GM12878 (cell line): ENCODE measurements at regions not wholly inside any gene's neighbourhood (a gene's known extent, or its start where the extent isn't known, plus 50 kb on each side); places are given as distances from the start of the nearest gene placed in this dataset.
A peak's percentile ranks its signal among the peaks of the same experiment; 100 is the strongest.

Experiments
- ATAC-seq: fragments of 200-7000 bp; cut with Tn5 transposase; 3 replicates; pipeline ENCODE4 v1.9.1; 2020; ENCODE audit warnings: mild to moderate bottlenecking, moderate library complexity
- BruUV-seq: library from RNA; stranded (reverse); fragments of 400-500 nt; replicated peaks from 2 replicates; lab custom pipeline; 2021; lab: Mats Ljungman, UMichigan
- CTCF ChIA-PET: fragments of 300-600 bp; sonication (Branson Sonifier 250); formaldehyde crosslinking; extraction: SDS; loops from one replicate; lab custom pipeline; 2021; ENCODE audit warnings: inconsistent platforms; lab: Yijun Ruan, JAX
- POLR2A ChIA-PET: fragments of 350-600 bp; formaldehyde crosslinking; extraction: SDS; loops from one replicate; lab custom pipeline; 2021; ENCODE audit warnings: inconsistent platforms; lab: Charles Lee
- RAD21 ChIA-PET: fragments of 300-600 bp; sonication (Branson Sonifier 250); formaldehyde crosslinking; loops from one replicate; lab custom pipeline; 2023; ENCODE audit warnings: antibody characterized with exemption; ENCODE audit not compliant: unreplicated experiment; lab: Charles Lee
- SMC1A ChIA-PET: fragments of 300-600 bp; sonication (Branson Sonifier 250); formaldehyde crosslinking; loops from one replicate; lab custom pipeline; 2023; ENCODE audit not compliant: unreplicated experiment, uncharacterized antibody; lab: Charles Lee
- DNase-seq: peaks from one replicate; pipeline ENCODE4 v3.0.0-alpha.2; 2011; ENCODE audit warnings: low read depth, low spot score
- FAIRE-seq: peaks from 3 replicates; lab custom pipeline; 2011; peaks lifted over from hg19 to GRCh38; lab: Jason Lieb, UNC
- H2AFZ ChIP-seq: 2 replicates; pipeline ENCODE4 v1.6.0; 2011; ENCODE audit warnings: low read depth, low read length, control low read depth; ENCODE audit not compliant: control insufficient read depth
- H3K27ac ChIP-seq: 2 replicates; pipeline ENCODE4 v1.5.1; 2011; ENCODE audit warnings: control low read depth; ENCODE audit not compliant: control insufficient read depth, insufficient read depth
- H3K27me3 ChIP-seq, 2 experiments: replicated peaks in 1 of 2; 2 replicates each; pipeline versions ENCODE4 v1.6.0 to v1.6.1; 2011; ENCODE audit warnings: low read length in 1 of 2; ENCODE audit not compliant: control insufficient read depth in 2 of 2, insufficient read depth in 2 of 2
- H3K36me3 ChIP-seq, 2 experiments: 2 replicates each; pipeline ENCODE4 v1.5.1; 2011; ENCODE audit warnings: low read length in 1 of 2; ENCODE audit not compliant: control insufficient read depth in 2 of 2, insufficient read depth in 2 of 2
- H3K4me1 ChIP-seq: 2 replicates; pipeline ENCODE4 v1.6.1; 2011; ENCODE audit warnings: mild to moderate bottlenecking, low read length, moderate library complexity, mixed read lengths; ENCODE audit not compliant: control insufficient read depth, insufficient read depth
- H3K4me2 ChIP-seq: 2 replicates; pipeline ENCODE4 v1.6.0; 2011; ENCODE audit warnings: control low read depth; ENCODE audit not compliant: control insufficient read depth, insufficient read depth
- H3K4me3 ChIP-seq: fragments of 200-600 bp; sonication (generic); 2 replicates; pipeline ENCODE4 v1.5.1; 2016
- H3K79me2 ChIP-seq: 2 replicates; pipeline ENCODE4 v1.6.0; 2011; ENCODE audit warnings: low read length; ENCODE audit not compliant: control insufficient read depth, insufficient read depth
- H3K9ac ChIP-seq: 2 replicates; pipeline ENCODE4 v1.8.0; 2011; ENCODE audit warnings: low read length, control low read depth, mixed read lengths; ENCODE audit not compliant: control insufficient read depth, insufficient read depth
- H3K9me3 ChIP-seq: replicated peaks from 3 replicates; pipeline ENCODE4 v1.5.1; 2011; ENCODE audit warnings: mild to moderate bottlenecking, low read length; ENCODE audit not compliant: control insufficient read depth, insufficient read depth
- H4K20me1 ChIP-seq: 2 replicates; pipeline ENCODE4 v1.6.0; 2011; ENCODE audit not compliant: control insufficient read depth, insufficient read depth
- ASH2L ChIP-seq: fragments of 300-600, 200-600 bp; sonication (generic); IDR thresholded peaks from 2 replicates; pipeline ENCODE4 v1.6.1; 2017; ENCODE audit warnings: low read depth, mild to moderate bottlenecking, borderline replicate concordance
- FOS ChIP-seq: IDR thresholded peaks from 3 replicates; pipeline ENCODE4 v1.6.1; 2011; ENCODE audit warnings: borderline replicate concordance; ENCODE audit not compliant: insufficient read length; ENCODE audit errors: extremely low read depth
- POLR2AphosphoS5 ChIP-seq: IDR thresholded peaks from 2 replicates; pipeline ENCODE4 v1.6.1; 2011; ENCODE audit warnings: mild to moderate bottlenecking, low read length, inconsistent platforms
- RELA ChIP-seq: fragments of 450-650 bp; IDR thresholded peaks from 2 replicates; pipeline ENCODE4 v1.8.0; 2014; ENCODE audit warnings: borderline replicate concordance; ENCODE audit not compliant: partially characterized antibody
- SMC3 ChIP-seq: IDR thresholded peaks from 2 replicates; pipeline ENCODE4 v1.6.1; 2011; ENCODE audit warnings: low read length, improper control_type of control experiment, borderline replicate concordance
- TCF7 ChIP-seq: IDR thresholded peaks from 2 replicates; pipeline ENCODE4 v1.6.1; 2014; ENCODE audit warnings: antibody characterized with exemption, borderline replicate concordance
- WRNIP1 ChIP-seq: IDR thresholded peaks from 2 replicates; pipeline ENCODE4 v1.6.1; 2011; ENCODE audit warnings: low read depth, low read length, improper control_type of control experiment, borderline replicate concordance
- ZSCAN29 ChIP-seq: fragments of 450-650 bp; IDR thresholded peaks from 2 replicates; pipeline ENCODE4 v1.6.1; 2017; ENCODE audit warnings: mild to moderate bottlenecking, moderate library complexity
- ZZZ3 ChIP-seq: IDR thresholded peaks from 2 replicates; pipeline ENCODE4 v1.6.1; 2011; ENCODE audit warnings: low read depth; ENCODE audit not compliant: control insufficient read depth, insufficient read length
- WGBS: methylation state at CpG from one replicate; pipeline ENCODE4 v1.1.6; 2016; ENCODE audit warnings: low lambda C conversion rate; ENCODE audit not compliant: insufficient replicate concordance, insufficient coverage; ENCODE audit errors: missing lambda C conversion rate; 5-methylcytosine and 5-hydroxymethylcytosine counted together
- in situ Hi-C: fragments of 300-500 bp; cut with MboI; formaldehyde crosslinking; loops from 9 replicates; pipeline ENCODE4 v1.14.3; 2018; ENCODE audit warnings: mixed read lengths
- intact Hi-C: fragments of 100-400 bp; cut with micrococcal nuclease; formaldehyde crosslinking; loops from one replicate; pipeline ENCODE4 v1.14.2; 2022; ENCODE audit not compliant: unreplicated experiment
- TF ChIP-seq, protein P1 (sequence below): fragments of 450-650 bp; IDR thresholded peaks from 2 replicates; pipeline ENCODE4 v1.6.1; 2016; ENCODE audit warnings: mild to moderate bottlenecking
- TF ChIP-seq, protein P2 (sequence below), 3 experiments: IDR thresholded peaks in 2 of 3; conservative IDR thresholded peaks in 1 of 3; 2 replicates each; pipeline ENCODE4 v1.5.1; 2011; ENCODE audit warnings: low read depth in 3 of 3, low read length in 3 of 3, mild to moderate bottlenecking in 3 of 3, control low read depth in 2 of 3, moderate library complexity in 2 of 3, inconsistent platforms in 1 of 3, mixed read lengths in 1 of 3; ENCODE audit not compliant: control insufficient read depth in 2 of 3, insufficient read depth in 1 of 3; ENCODE audit errors: extremely low read depth in 1 of 3

DNA sequence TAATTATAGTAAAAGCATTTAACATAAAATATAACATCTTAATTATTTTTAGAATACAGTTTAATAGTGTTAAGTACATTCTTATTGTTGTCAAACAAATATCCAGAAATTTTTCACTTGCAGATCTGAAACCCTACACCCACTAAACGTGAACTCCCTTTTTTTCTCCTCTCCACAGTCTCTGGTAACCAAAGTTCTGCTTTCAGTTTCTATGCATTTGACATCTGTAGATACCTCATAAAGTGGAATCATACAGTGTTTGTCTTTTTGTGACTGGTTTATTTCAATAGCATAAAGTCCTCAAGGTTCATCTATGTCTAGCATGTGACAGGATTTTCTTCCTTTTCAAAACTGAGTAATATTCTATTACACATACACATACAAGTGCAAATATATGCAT is 286.3 kb downstream of the BTBD3 start (continued):
- no peak for TF ChIP-seq POLR2AphosphoS5
- TF ChIP-seq FOS = no peak
- no peak for TF ChIP-seq ZSCAN29
- no peak for TF ChIP-seq RELA
- no peak for TF ChIP-seq ASH2L
- TF ChIP-seq ZZZ3 = no peak
- TF ChIP-seq, protein P1, sequence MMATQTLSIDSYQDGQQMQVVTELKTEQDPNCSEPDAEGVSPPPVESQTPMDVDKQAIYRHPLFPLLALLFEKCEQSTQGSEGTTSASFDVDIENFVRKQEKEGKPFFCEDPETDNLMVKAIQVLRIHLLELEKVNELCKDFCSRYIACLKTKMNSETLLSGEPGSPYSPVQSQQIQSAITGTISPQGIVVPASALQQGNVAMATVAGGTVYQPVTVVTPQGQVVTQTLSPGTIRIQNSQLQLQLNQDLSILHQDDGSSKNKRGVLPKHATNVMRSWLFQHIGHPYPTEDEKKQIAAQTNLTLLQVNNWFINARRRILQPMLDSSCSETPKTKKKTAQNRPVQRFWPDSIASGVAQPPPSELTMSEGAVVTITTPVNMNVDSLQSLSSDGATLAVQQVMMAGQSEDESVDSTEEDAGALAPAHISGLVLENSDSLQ = no peak
- no peak for TF ChIP-seq TCF7
- TF ChIP-seq WRNIP1 = no peak

DNA sequence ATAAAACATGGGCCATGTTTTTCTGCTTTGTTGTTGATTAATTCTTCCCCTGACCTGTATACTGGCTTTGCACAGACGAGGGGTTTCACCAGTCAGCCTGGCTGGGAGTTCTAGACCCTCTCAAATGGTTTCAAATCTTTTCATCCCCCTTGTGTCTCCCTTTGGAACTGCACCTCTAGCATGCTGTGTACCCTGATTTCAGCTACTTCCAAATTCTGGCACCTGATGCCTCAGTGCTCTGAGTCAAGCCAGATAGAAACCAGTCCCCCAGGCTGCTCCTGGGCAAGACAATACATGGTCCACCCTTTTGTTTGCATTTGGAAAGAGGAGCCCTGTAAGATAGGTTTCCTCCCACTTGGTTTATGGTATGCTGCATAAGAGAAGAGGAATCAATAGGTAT is 290.2 kb downstream of the BTBD3 start:
- CTCF ChIA-PET = interaction anchor here (0.7 to 2.0 kb wide), 7 partner anchors 9 to 531 kb away, joined by 3 to 11 read pairs (median 3); no protein-coding TSS in a partner anchor
- SMC1A ChIA-PET = interaction anchor here (0.9 to 1.4 kb wide), 6 partner anchors 9 to 297 kb away, joined by 3 to 6 read pairs (median 4); no protein-coding TSS in a partner anchor
- in situ Hi-C loops = no loop called here
- Histone ChIP-seq H3K9me3 (no peaks in the 10 kb centered on the region), H2AFZ (no peak overlapping the region), H3K27me3 (no peaks in the 10 kb centered on the region), H3K27ac (no peak overlapping the region), H3K4me1 (no peaks in the 10 kb centered on the region), H3K4me3 (no peak overlapping the region), H3K9ac (no peak overlapping the region), H3K4me2 (no peak overlapping the region), H3K79me2 (no peaks in the 10 kb centered on the region), H4K20me1 (no peaks in the 10 kb centered on the region)
- no peak for FAIRE-seq
- DNase-seq = no peak
- intact Hi-C loops = loop anchor here (5.0 to 10.0 kb wide), 2 partner anchors 196 to 293 kb away; partner anchors contain the start of gene BTBD3
- peak; percentile 54 for ATAC-seq
- 0% methylated on average over 1 of the region's 1 CpG for WGBS
- POLR2A ChIA-PET = no interaction called here
- no TSS peak for BruUV-seq
- TF ChIP-seq, protein P2, sequence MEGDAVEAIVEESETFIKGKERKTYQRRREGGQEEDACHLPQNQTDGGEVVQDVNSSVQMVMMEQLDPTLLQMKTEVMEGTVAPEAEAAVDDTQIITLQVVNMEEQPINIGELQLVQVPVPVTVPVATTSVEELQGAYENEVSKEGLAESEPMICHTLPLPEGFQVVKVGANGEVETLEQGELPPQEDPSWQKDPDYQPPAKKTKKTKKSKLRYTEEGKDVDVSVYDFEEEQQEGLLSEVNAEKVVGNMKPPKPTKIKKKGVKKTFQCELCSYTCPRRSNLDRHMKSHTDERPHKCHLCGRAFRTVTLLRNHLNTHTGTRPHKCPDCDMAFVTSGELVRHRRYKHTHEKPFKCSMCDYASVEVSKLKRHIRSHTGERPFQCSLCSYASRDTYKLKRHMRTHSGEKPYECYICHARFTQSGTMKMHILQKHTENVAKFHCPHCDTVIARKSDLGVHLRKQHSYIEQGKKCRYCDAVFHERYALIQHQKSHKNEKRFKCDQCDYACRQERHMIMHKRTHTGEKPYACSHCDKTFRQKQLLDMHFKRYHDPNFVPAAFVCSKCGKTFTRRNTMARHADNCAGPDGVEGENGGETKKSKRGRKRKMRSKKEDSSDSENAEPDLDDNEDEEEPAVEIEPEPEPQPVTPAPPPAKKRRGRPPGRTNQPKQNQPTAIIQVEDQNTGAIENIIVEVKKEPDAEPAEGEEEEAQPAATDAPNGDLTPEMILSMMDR (IDR thresholded peaks at IDR 0.05 in 2 of 3, conservative IDR thresholded peaks at IDR 0.05 in 1 of 3; ENCODE audit: control insufficient read depth in 2 of 3, extremely low read depth in 1 of 3, insufficient read depth in 1 of 3, low read depth in 3 of 3, low read length in 3 of 3) = peak; percentile 31 to 41 (median 38); a peak in 3 of 6 replicates
- peak; percentile 37; the same call in 1 of the 2 replicates for TF ChIP-seq SMC3
- TF ChIP-seq, protein P1 = no peak
- TF ChIP-seq, all 136 proteins: peak for 2
- RAD21 ChIA-PET = interaction anchor here (0.6 to 1.4 kb wide), 4 partner anchors 196 to 301 kb away, joined by 3 to 5 read pairs (median 3); no protein-coding TSS in a partner anchor
- no peaks in the 10 kb centered on the region for H3K36me3 ChIP-seq
